ENCODE measurements at regions not wholly inside any gene's neighbourhood (a gene's known extent, or its start where the extent isn't known, plus 50 kb on each side); places are given as distances from the start of the nearest gene placed in this dataset.
"Not testable (repeated sequence)": the region's sequence is repeated elsewhere in the genome, so short reads cannot be mapped to it uniquely, and the experiment has no call there.

GRCh38 chr12:131559517-131560516 lies 151.1 kb upstream of the SFSWAP start:
- ATAC-seq (ENCODE audit: insufficient number of reproducible peaks, low FRiP score, low read depth): no peak
- TF ChIP-seq CTCF (IDR thresholded peaks at IDR 0.05): no peak
- no peak overlapping the region for H3K4me3 ChIP-seq
- H3K36me3 ChIP-seq: no peaks in the 10 kb centered on the region
- no peaks in the 10 kb centered on the region for H3K9me3 ChIP-seq
- no peaks in the 10 kb centered on the region for H3K27me3 ChIP-seq (replicated peaks; ENCODE audit: insufficient read depth)
- no peak for DNase-seq (ENCODE audit: low spot score)
- H3K27ac ChIP-seq: no peak overlapping the region
- no peaks in the 10 kb centered on the region for H3K4me1 ChIP-seq (ENCODE audit: control insufficient read depth in 1 of 2, low read depth in 2 of 2)

- H3K27me3 ChIP-seq (replicated peaks; ENCODE audit: insufficient read depth): no peaks in the 10 kb centered on the region
- H3K4me3 ChIP-seq: no peak overlapping the region
- H3K4me1 ChIP-seq (ENCODE audit: control insufficient read depth in 1 of 2, low read depth in 2 of 2): no peaks in the 10 kb centered on the region
- H3K9me3 ChIP-seq: no peaks in the 10 kb centered on the region
- DNase-seq (ENCODE audit: low spot score): no peak
- no peak overlapping the region for H3K27ac ChIP-seq
- H3K36me3 ChIP-seq: no peaks in the 10 kb centered on the region
- TF ChIP-seq CTCF (IDR thresholded peaks at IDR 0.05): no peak
- no peak for ATAC-seq (ENCODE audit: insufficient number of reproducible peaks, low FRiP score, low read depth)
Observed at GRCh38 chr12:131561051-131561450, 149.8 kb upstream of the SFSWAP start.

GRCh38 chr12:131561891-131562684 lies 148.8 kb upstream of the SFSWAP start:
- Histone ChIP-seq H3K27ac (no peak overlapping the region), H3K9me3 (no peaks in the 10 kb centered on the region), H3K27me3 (replicated peaks; ENCODE audit: insufficient read depth) (no peaks in the 10 kb centered on the region), H3K4me1 (ENCODE audit: control insufficient read depth in 1 of 2, low read depth in 2 of 2) (no peaks in the 10 kb centered on the region), H3K4me3 (no peak overlapping the region), H3K36me3 (no peaks in the 10 kb centered on the region)
- ATAC-seq (ENCODE audit: insufficient number of reproducible peaks, low FRiP score, low read depth) (no peak), DNase-seq (ENCODE audit: low spot score) (no peak)
- TF ChIP-seq CTCF (IDR thresholded peaks at IDR 0.05): no peak

GRCh38 chr12:131564138-131564727 lies 146.7 kb upstream of the SFSWAP start:
- H3K4me1 ChIP-seq (ENCODE audit: control insufficient read depth in 1 of 2, low read depth in 2 of 2); H3K4me3 ChIP-seq; DNase-seq (ENCODE audit: low spot score); H3K27me3 ChIP-seq (replicated peaks; ENCODE audit: insufficient read depth); H3K9me3 ChIP-seq; H3K27ac ChIP-seq; ATAC-seq (ENCODE audit: insufficient number of reproducible peaks, low FRiP score, low read depth); H3K36me3 ChIP-seq: not testable (repeated sequence)

GRCh38 chr12:131564845-131565244 lies 146.0 kb upstream of the SFSWAP start:
- ATAC-seq (ENCODE audit: insufficient number of reproducible peaks, low FRiP score, low read depth): no peak
- no peak for DNase-seq (ENCODE audit: low spot score)
- H3K9me3 ChIP-seq: no peaks in the 10 kb centered on the region
- no peak overlapping the region for H3K4me3 ChIP-seq
- no peaks in the 10 kb centered on the region for H3K4me1 ChIP-seq (ENCODE audit: control insufficient read depth in 1 of 2, low read depth in 2 of 2)
- H3K27ac ChIP-seq: no peak overlapping the region
- H3K27me3 ChIP-seq (replicated peaks; ENCODE audit: insufficient read depth): no peaks in the 10 kb centered on the region
- no peaks in the 10 kb centered on the region for H3K36me3 ChIP-seq
- TF ChIP-seq CTCF (IDR thresholded peaks at IDR 0.05): no peak

All from thoracic aorta (tissue), 2 donors.